ENCODE measurements at regions not wholly inside any gene's neighbourhood (a gene's known extent, or its start where the extent isn't known, plus 50 kb on each side); places are given as distances from the start of the nearest gene placed in this dataset.

DNA sequence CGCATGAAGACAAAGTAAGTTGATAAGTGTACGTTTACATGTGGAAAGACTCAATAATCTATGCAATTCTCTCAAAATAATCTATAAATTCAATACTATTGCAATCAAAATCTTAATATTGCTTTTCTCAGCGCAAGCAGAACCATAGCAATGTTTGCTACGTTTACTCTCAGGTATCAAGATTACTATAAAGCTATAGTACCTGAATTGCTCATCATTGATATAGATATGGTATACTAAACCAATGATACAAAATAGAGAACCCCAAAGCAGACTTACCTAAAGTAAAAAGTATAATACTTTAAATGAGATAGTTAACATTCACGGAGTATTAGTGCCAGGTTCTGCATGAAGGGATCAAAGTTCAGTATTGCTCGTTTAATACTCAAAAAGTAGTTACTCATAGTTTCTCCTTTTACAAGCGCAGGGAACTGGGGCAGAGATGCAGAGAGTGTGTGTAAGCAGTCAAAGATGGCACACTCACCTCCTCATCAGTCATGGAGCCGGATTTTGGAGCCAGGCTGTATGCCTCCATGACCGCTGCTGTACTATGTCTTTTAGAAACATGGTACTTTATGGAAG lies 391.0 kb upstream of the ID2 start:
- TF ChIP-seq, protein P1, sequence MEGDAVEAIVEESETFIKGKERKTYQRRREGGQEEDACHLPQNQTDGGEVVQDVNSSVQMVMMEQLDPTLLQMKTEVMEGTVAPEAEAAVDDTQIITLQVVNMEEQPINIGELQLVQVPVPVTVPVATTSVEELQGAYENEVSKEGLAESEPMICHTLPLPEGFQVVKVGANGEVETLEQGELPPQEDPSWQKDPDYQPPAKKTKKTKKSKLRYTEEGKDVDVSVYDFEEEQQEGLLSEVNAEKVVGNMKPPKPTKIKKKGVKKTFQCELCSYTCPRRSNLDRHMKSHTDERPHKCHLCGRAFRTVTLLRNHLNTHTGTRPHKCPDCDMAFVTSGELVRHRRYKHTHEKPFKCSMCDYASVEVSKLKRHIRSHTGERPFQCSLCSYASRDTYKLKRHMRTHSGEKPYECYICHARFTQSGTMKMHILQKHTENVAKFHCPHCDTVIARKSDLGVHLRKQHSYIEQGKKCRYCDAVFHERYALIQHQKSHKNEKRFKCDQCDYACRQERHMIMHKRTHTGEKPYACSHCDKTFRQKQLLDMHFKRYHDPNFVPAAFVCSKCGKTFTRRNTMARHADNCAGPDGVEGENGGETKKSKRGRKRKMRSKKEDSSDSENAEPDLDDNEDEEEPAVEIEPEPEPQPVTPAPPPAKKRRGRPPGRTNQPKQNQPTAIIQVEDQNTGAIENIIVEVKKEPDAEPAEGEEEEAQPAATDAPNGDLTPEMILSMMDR (IDR thresholded peaks at IDR 0.05) = no peak
- TF ChIP-seq POLR2A (IDR thresholded peaks at IDR 0.05) = no peak
